HL-60 (cell line): ENCODE measurements at regions not wholly inside any gene's neighbourhood (a gene's known extent, or its start where the extent isn't known, plus 50 kb on each side); places are given as distances from the start of the nearest gene placed in this dataset.
A peak's percentile ranks its signal among the peaks of the same experiment; 100 is the strongest.

Experiments used
- DNase-seq, 2 experiments: peaks; one replicate each; pipeline ENCODE4 v3.0.0-alpha.2; 2010 to 2020; ENCODE audit warnings: low read depth in 1 of 2, low spot score in 1 of 2
- H3K27ac ChIP-seq: fragments of 250-450 bp; sonication (Bioruptor Pico); replicated peaks from 2 replicates; pipeline ENCODE4 v1.5.1; 2020; ENCODE audit warnings: mild to moderate bottlenecking, moderate library complexity
- H3K27me3 ChIP-seq: fragments of 250-450 bp; sonication (Bioruptor Pico); 2 replicates; pipeline ENCODE4 v1.5.1; 2021; ENCODE audit warnings: mild to moderate bottlenecking, moderate library complexity; ENCODE audit not compliant: insufficient read depth, poor library complexity, severe bottlenecking
- H3K4me3 ChIP-seq: replicated peaks from 2 replicates; pipeline ENCODE4 v1.5.1; 2011; ENCODE audit warnings: mild to moderate bottlenecking, control low read depth, low read length; ENCODE audit not compliant: insufficient read depth
- CTCF ChIP-seq: IDR thresholded peaks from one replicate; pipeline ENCODE4 v1.5.1; 2011; ENCODE audit warnings: low read length, control low read depth, inconsistent platforms; ENCODE audit not compliant: insufficient read depth
- GABPA ChIP-seq: IDR thresholded peaks from 2 replicates; pipeline ENCODE4 v1.6.1; 2012; ENCODE audit warnings: low read depth
- POLR2AphosphoS5 ChIP-seq: IDR thresholded peaks from 2 replicates; pipeline ENCODE4 v1.6.1; 2012; ENCODE audit warnings: low read depth
- SPI1 ChIP-seq: IDR thresholded peaks from 2 replicates; pipeline ENCODE4 v1.6.1; 2012; ENCODE audit warnings: low read depth, mild to moderate bottlenecking, borderline replicate concordance
- TF ChIP-seq, protein P1 (sequence below): IDR thresholded peaks from 2 replicates; pipeline ENCODE4 v1.6.1; 2012; ENCODE audit warnings: low read depth; ENCODE audit not compliant: insufficient replicate concordance

- no peak overlapping the region for H3K4me3 ChIP-seq
- TF ChIP-seq CTCF (no peak), SPI1 (no peak), POLR2AphosphoS5 (no peak), GABPA (no peak)
- TF ChIP-seq, protein P1, sequence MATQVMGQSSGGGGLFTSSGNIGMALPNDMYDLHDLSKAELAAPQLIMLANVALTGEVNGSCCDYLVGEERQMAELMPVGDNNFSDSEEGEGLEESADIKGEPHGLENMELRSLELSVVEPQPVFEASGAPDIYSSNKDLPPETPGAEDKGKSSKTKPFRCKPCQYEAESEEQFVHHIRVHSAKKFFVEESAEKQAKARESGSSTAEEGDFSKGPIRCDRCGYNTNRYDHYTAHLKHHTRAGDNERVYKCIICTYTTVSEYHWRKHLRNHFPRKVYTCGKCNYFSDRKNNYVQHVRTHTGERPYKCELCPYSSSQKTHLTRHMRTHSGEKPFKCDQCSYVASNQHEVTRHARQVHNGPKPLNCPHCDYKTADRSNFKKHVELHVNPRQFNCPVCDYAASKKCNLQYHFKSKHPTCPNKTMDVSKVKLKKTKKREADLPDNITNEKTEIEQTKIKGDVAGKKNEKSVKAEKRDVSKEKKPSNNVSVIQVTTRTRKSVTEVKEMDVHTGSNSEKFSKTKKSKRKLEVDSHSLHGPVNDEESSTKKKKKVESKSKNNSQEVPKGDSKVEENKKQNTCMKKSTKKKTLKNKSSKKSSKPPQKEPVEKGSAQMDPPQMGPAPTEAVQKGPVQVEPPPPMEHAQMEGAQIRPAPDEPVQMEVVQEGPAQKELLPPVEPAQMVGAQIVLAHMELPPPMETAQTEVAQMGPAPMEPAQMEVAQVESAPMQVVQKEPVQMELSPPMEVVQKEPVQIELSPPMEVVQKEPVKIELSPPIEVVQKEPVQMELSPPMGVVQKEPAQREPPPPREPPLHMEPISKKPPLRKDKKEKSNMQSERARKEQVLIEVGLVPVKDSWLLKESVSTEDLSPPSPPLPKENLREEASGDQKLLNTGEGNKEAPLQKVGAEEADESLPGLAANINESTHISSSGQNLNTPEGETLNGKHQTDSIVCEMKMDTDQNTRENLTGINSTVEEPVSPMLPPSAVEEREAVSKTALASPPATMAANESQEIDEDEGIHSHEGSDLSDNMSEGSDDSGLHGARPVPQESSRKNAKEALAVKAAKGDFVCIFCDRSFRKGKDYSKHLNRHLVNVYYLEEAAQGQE = no peak
- H3K27ac ChIP-seq = no peak overlapping the region
- no peaks in the 10 kb centered on the region for H3K27me3 ChIP-seq
- DNase-seq = no peak
These were observed 98.2 kb upstream of the UBE3A start for GRCh38 chr15:25536801-25537611.

DNA sequence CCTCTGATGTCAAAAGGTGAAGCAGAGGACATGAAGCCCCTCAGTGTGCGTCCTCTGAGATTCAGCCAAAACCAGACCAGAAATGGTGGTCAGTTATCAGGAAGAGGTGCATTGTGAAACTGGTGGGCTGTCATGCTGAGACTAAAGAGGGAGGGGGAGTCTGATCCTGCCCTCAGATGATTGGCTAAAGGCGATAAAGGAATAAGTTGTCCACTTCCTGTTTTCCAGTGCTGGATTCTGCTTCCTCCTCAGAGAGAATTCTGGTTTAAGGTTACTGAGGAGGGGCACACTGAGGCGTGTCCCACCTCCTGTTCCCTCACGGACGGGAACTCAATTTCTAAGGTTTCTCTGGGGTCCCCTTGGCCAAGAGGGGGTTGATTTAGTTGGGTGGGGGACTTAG is 97.0 kb upstream of the UBE3A start:
- Histone ChIP-seq H3K4me3 (no peak overlapping the region), H3K27ac (no peak overlapping the region), H3K27me3 (no peaks in the 10 kb centered on the region)
- TF ChIP-seq GABPA (no peak), SPI1 (peak; percentile 54)
- DNase-seq = no peak

DNA sequence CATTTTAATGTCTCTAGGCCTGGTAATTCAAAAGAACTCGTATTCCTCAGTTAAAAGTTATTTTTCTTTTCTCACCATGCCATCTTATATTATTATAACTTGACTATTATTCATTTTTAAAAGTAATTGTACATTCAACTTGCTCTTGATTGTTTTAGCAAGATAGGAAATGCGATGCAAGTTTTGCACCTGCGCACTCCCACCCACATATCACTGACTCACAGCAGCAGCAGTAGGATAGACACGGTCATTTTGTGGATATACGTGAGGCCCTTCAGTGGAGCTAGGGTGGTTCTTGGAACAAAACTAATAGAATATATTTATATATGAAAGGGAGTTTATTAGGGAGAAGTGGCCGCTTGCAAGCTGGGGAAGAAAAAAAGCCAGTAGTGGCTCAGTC is 95.5 kb upstream of the UBE3A start:
- Histone ChIP-seq H3K4me3 (no peak overlapping the region), H3K27ac (no peak overlapping the region), H3K27me3 (no peaks in the 10 kb centered on the region)
- no peak for DNase-seq
- TF ChIP-seq SPI1 = no peak
- TF ChIP-seq CTCF = no peak
- no peak for TF ChIP-seq GABPA
- TF ChIP-seq POLR2AphosphoS5 = no peak
- TF ChIP-seq, protein P1 = no peak

GRCh38 chr15:25532269-25533140 is 93.7 kb upstream of the UBE3A start:
- no peak for DNase-seq
- Histone ChIP-seq H3K27ac (no peak overlapping the region), H3K4me3 (no peak overlapping the region), H3K27me3 (no peaks in the 10 kb centered on the region)
- no peak for TF ChIP-seq POLR2AphosphoS5
- TF ChIP-seq GABPA = no peak
- TF ChIP-seq CTCF = no peak
- TF ChIP-seq, protein P1 = no peak
- no peak for TF ChIP-seq SPI1
